HG03342 (cell line): ENCODE measurements at regions not wholly inside any gene's neighbourhood (a gene's known extent, or its start where the extent isn't known, plus 50 kb on each side); places are given as distances from the start of the nearest gene placed in this dataset.

ENCODE experiments used
- ATAC-seq: cut with Tn5 transposase; IDR thresholded peaks from one replicate; pipeline ENCODE4 v1.9.1; 2021; ENCODE audit warnings: mild to moderate bottlenecking, moderate library complexity; ENCODE audit not compliant: unreplicated experiment

- no peak for ATAC-seq
Measured at GRCh38 chr5:34582371-34582770, 73.8 kb upstream of the RAI14 start.

DNA sequence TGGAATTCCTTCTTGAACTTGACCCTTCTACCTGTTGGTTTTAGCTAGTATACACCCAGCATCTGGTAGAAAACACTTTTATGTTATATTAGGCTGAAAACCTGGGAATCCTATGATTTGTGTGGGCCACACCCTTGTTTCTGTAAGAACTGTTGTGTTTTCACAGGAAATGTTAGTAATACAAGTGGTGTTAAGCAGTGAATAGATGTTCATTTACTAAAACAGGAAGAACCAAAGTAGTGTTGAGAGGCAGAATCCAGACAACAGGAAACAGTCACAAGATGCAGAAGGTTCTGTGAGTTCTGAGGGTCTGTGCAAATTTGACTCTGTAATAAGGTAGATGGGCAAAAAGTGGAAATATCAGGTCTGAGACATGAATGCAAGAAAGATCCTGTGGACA, 73.0 kb upstream of the RAI14 start:
- ATAC-seq, result no peak

DNA sequence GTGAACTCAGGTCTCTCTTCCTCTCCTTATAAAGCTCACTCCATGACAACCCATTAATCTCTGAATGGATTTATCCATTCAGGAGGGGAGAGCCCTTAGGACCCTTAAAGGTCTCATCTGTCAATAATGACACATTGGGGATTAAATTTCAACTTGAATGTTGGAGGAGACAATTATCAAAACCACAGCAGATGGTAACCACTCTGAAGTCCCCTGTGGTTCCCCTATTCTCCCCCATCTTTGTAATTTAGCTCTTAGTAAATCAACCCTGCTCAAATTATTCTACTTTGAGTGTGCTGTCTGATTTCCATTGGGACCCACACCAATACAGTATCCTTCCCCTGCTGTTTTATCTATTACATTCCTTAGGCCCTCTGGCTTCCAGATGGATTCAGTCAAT, 72.0 kb upstream of the RAI14 start:
- ATAC-seq, result no peak

DNA sequence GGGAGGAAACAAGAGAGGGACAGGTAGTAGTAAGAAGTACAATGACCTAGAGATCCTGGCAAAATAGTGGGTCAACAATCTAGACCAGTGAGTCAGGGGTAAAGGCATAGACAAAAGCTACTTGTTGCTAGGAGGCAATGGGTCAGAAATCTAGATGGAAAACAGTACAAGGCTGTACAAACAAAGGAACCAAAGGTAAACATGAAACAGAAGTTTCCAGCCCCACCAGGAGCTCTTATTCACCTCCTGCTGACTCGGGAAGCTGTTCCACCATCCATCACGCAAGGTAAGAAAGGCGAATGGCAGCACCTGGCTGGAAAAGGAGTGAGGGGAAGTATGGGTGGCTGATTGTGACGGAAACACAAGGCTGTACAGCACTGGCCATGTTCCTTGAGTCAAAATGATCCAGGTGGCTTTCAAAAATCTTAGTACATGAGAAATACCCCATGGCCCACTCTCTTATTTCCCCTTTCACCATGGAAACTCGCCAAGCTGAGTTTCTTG, 70.5 kb upstream of the RAI14 start:
- no peak for ATAC-seq

DNA sequence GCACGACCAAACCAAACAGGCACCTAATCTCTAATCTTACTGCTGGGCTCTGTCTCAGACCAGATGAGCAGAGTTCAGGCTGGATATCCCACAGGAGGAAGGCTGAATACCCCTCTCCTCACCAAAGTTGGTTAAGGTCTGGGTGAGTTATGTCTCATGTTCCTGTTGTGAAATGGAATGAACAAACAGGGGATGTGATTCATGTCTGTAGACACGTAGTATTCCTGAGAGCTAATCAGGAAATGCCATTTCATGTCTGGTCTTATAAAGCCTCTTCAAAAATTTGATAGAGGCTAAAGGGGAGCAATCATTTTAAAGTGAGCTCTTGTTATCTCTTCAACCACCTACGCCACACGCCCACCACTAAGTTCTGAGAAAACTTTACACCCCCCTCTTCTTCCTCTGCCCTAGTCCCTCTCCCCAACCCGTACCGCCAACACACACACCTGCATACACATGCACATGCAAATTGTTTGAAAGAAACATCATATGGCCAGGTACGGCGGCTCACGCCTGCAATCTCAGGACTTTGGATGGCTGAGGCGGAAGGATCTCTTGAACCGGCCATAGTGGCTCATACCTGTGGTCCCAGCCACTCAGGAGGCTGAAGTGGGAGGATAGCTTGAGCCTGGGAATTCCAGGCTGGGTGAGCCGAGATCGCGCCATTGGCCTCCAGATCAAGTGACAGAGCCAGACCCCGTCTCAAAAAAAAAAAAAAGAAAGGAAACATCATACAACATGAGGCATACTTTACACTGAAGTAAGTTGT, 69.8 kb upstream of the RAI14 start:
- ATAC-seq, result no peak

- no peak for ATAC-seq
Measured at GRCh38 chr5:34587355-34588241, 68.5 kb upstream of the RAI14 start.

DNA sequence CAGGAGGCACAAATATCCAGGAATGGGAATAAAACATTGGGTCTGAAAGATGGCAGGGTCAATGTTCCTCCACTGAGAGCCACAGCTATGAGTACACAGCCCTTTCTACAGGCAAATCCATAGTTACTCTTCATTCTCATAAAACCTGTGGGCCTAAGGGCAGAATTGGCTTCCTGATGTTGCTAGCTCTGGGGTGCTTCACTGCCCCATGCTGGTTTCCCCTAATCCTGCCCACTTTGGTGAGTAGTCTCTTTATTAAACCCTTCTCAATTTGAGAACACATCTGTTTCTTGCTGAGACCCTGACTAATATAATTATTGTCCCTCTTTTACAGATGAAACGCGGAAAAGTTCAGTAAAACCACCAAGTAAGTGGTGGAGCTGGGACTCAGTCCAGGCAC, 66.3 kb upstream of the RAI14 start:
- no peak for ATAC-seq

GRCh38 chr5:34591723-34592122, 64.4 kb upstream of the RAI14 start:
- ATAC-seq, result no peak

- no peak for ATAC-seq
Measured at GRCh38 chr5:34597034-34598027, 58.8 kb upstream of the RAI14 start.

- no peak for ATAC-seq
Measured at GRCh38 chr5:34598177-34598794, 57.8 kb upstream of the RAI14 start.

- ATAC-seq, result no peak
Measured at GRCh38 chr5:34599471-34600117, 56.5 kb upstream of the RAI14 start.

DNA sequence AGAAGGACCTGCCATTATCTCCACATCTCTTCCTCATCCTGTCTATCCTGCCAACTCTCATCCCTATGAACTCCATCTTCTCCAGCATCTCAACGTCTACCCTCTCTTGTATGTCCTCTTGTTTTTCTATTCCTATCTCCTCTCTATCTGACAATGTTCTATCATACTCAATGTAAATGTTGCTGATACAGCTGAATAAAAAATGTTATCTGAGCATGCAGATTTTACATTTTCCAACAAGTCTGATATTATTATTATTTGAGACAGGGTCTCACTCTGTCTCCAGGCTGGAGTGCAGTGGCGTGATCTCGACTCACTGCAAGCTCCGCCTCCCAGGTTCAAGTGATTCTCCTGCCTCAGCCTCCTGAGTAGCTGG, 56.0 kb upstream of the RAI14 start:
- ATAC-seq, result no peak

DNA sequence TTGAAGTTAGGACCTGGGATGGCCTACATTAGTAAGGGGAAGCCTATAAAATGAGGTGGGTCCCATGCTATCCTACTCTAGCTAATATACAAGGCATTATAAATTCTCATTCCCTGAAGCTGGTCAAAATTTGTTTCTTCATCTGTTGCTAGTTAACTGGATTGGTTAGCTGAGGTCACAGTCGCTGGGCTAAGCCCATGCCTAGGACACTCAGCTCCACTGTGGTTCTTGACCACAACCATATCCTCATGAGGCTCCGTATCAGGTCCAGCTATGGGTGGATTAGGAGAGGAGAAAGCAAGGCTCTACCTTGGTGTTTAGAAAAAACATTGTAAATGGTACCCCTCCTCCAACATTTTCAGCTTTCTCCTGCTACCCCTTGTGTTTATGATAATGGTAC, 52.8 kb upstream of the RAI14 start:
- ATAC-seq, result no peak

DNA sequence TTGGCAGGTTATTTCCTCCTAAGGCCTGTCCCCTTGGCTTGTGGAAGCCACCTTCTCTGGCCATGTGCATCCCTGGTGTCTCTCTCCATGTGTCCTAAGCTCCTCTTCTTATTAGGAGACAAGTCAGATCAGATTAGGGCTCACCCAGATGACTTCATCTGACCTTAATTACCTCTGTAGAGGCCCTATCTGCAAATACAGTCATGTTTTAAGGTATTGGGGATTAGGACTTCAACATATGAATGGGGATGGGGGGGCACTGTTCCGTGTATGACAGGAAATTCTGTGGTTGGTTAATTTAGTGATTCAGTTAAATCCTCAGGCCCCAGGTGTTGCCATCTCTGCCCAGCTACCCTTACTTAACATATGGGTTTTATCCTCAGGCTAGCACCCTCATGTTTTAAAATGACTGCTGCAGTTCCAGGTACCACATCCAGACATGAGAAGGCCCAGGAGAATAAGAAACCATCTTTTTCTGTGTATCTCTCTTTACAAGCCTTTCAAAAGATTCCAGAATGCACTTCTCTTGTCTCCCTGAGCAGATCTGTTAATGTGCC, 51.9 kb upstream of the RAI14 start:
- no peak for ATAC-seq

DNA sequence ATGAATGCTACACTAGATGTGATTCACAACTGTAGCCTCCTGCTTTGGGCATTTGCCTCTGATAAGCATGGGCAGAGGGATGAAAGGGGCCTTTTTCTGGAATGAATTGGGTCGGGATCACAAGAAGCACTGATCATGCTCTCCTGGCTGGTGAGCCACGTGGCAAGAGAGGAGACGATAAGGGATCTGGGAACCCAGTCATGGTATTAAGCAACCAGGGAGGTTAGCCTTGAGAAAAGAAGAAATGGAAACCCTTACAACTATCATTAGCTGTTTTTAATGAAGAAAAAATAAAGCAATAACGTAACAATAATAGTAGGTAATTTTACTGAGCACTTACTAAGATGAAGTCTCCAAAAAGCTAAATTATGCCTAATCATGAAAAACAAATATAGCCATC, 50.0 kb upstream of the RAI14 start:
- no peak for ATAC-seq
